GM23338 (cell line): ENCODE measurements at regions not wholly inside any gene's neighbourhood (a gene's known extent, or its start where the extent isn't known, plus 50 kb on each side); places are given as distances from the start of the nearest gene placed in this dataset.

ENCODE experiments used
- ATAC-seq: fragments of 200-7000 bp; cut with Tn5 transposase; 3 replicates; pipeline ENCODE4 v1.9.1; 2020
- DNase-seq: peaks from one replicate; pipeline ENCODE4 v3.0.0-alpha.2; 2015; ENCODE audit warnings: low spot score
- H2AFZ ChIP-seq: fragments of 200-600 bp; sonication (generic); 2 replicates; pipeline ENCODE4 v1.8.0; 2016; ENCODE audit warnings: antibody characterized with exemption, mild to moderate bottlenecking, moderate library complexity
- H3F3A ChIP-seq: fragments of 200-600 bp; sonication (generic); replicated peaks from 2 replicates; pipeline ENCODE4 v1.8.0; 2017; ENCODE audit warnings: antibody characterized with exemption, mixed run types, low read depth
- H3K27ac ChIP-seq: fragments of 200-600 bp; sonication (generic); 2 replicates; pipeline ENCODE4 v1.6.1; 2016; ENCODE audit warnings: low read depth
- H3K27me3 ChIP-seq: fragments of 200-600 bp; sonication (generic); 2 replicates; pipeline ENCODE4 v1.8.0; 2016; ENCODE audit warnings: mild to moderate bottlenecking, mixed run types, moderate library complexity; ENCODE audit not compliant: insufficient read depth
- H3K36me3 ChIP-seq: fragments of 200-600 bp; sonication (generic); 2 replicates; pipeline ENCODE4 v1.8.0; 2016; ENCODE audit warnings: mild to moderate bottlenecking; ENCODE audit not compliant: insufficient read depth
- H3K4me1 ChIP-seq: fragments of 200-600 bp; sonication (generic); 2 replicates; pipeline ENCODE4 v1.8.0; 2016; ENCODE audit warnings: mild to moderate bottlenecking, moderate library complexity; ENCODE audit not compliant: insufficient read depth
- H3K4me2 ChIP-seq: fragments of 200-600 bp; sonication (generic); 2 replicates; pipeline ENCODE4 v1.7.1; 2017; ENCODE audit warnings: mixed run types
- H3K4me3 ChIP-seq: fragments of 200-600 bp; sonication (generic); 2 replicates; pipeline ENCODE4 v1.6.1; 2016; ENCODE audit warnings: mixed run types
- H3K79me2 ChIP-seq: fragments of 200-600 bp; sonication (generic); replicated peaks from 2 replicates; pipeline ENCODE4 v1.8.0; 2017; ENCODE audit warnings: mild to moderate bottlenecking; ENCODE audit not compliant: insufficient read depth
- H3K9me2 ChIP-seq: fragments of 200-600 bp; sonication (generic); 2 replicates; pipeline ENCODE4 v1.8.0; 2017; ENCODE audit not compliant: insufficient read depth
- H4K20me1 ChIP-seq: fragments of 200-600 bp; sonication (generic); replicated peaks from 2 replicates; pipeline ENCODE4 v1.8.0; 2017; ENCODE audit warnings: mild to moderate bottlenecking; ENCODE audit not compliant: insufficient read depth
- H3K27ac Mint-ChIP-seq: 2 replicates; pipeline ENCODE4 v1.8.0; 2020; ENCODE audit warnings: inconsistent platforms, mild to moderate bottlenecking, moderate library complexity, mixed read lengths
- H3K27me3 Mint-ChIP-seq: 3 replicates; pipeline ENCODE4 v1.8.0; 2022; ENCODE audit warnings: low read depth, mild to moderate bottlenecking, moderate library complexity, mixed read lengths, inconsistent platforms; ENCODE audit not compliant: insufficient read depth, poor library complexity
- H3K36me3 Mint-ChIP-seq: 3 replicates; pipeline ENCODE4 v1.8.0; 2021; ENCODE audit warnings: low read depth, mild to moderate bottlenecking, inconsistent platforms, moderate library complexity, mixed read lengths
- H3K4me1 Mint-ChIP-seq: 3 replicates; pipeline ENCODE4 v1.8.0; 2020; ENCODE audit warnings: mild to moderate bottlenecking, inconsistent platforms, mixed read lengths
- H3K4me3 Mint-ChIP-seq: 3 replicates; pipeline ENCODE4 v1.8.0; 2021; ENCODE audit warnings: moderate library complexity, mild to moderate bottlenecking, inconsistent platforms, mixed read lengths
- H3K9me3 Mint-ChIP-seq: 3 replicates; pipeline ENCODE4 v1.8.0; 2020; ENCODE audit warnings: moderate library complexity, mild to moderate bottlenecking, inconsistent platforms, mixed read lengths
- CTCF ChIP-seq, 2 experiments: fragments of 200-600 bp in 1 of 2; sonication (generic) in 1 of 2; conservative IDR thresholded peaks; 2 replicates each; pipeline versions ENCODE4 v1.5.1 to v1.6.1; 2016 to 2017; ENCODE audit warnings: antibody characterized with exemption in 2 of 2, low read depth in 2 of 2, mild to moderate bottlenecking in 2 of 2, moderate library complexity in 1 of 2
- ETS1 ChIP-seq: IDR thresholded peaks from 2 replicates; pipeline ENCODE4 v1.6.1; 2016; ENCODE audit warnings: antibody characterized with exemption
- EZH2 ChIP-seq: fragments of 200-600 bp; sonication (generic); IDR thresholded peaks from one replicate; pipeline ENCODE4 v1.8.0; 2017; ENCODE audit warnings: antibody characterized with exemption, mild to moderate bottlenecking, low read depth; ENCODE audit not compliant: unreplicated experiment
- JUNB ChIP-seq: IDR thresholded peaks from one replicate; pipeline ENCODE4 v1.6.1; 2016; ENCODE audit warnings: antibody characterized with exemption; ENCODE audit not compliant: unreplicated experiment
- NANOG ChIP-seq: IDR thresholded peaks from 2 replicates; pipeline ENCODE4 v1.6.1; 2016; ENCODE audit warnings: antibody characterized with exemption, borderline replicate concordance
- POLR2AphosphoS5 ChIP-seq: IDR thresholded peaks from 2 replicates; pipeline ENCODE4 v1.6.1; 2016; ENCODE audit warnings: antibody characterized with exemption, low read depth
- STAT1 ChIP-seq: IDR thresholded peaks from one replicate; pipeline ENCODE4 v1.6.1; 2016; ENCODE audit warnings: antibody characterized with exemption; ENCODE audit not compliant: unreplicated experiment
- ZNF462 ChIP-seq: fragments of 250-450 bp; sonication (Bioruptor Pico); IDR thresholded peaks from 2 replicates; pipeline ENCODE4 v1.5.0; 2020; ENCODE audit warnings: mild to moderate bottlenecking, moderate library complexity
- TF ChIP-seq, protein P1 (sequence below): IDR thresholded peaks from one replicate; pipeline ENCODE4 v1.6.1; 2018; ENCODE audit warnings: antibody characterized with exemption; ENCODE audit not compliant: unreplicated experiment

DNA sequence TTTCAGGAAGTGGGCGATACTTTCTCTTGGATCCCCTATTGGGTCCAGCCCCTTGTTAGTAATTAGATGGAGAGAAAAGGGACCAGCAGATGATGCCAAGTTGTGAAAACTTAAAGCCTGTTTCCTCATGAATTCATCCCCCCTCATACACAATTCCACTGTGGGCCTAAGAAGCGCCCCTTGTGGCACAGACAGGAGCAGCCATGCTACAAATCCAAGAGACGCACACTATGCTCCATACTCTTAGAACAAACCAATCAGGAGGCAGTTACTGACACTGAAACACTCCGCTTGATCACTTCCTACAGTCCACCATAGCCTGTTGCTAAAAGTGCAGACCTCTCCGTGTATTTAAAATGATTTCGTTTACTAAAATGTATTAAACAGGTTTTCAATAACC lies 111.3 kb upstream of the ARRDC4 start:
- no peaks in the 10 kb centered on the region for H3K27me3 ChIP-seq
- DNase-seq = peak; percentile 50
- no peaks in the 10 kb centered on the region for H3K36me3 ChIP-seq
- no peak for TF ChIP-seq JUNB
- no peak for TF ChIP-seq NANOG
- no peak for TF ChIP-seq STAT1
- peak; percentile 51 to 53 for TF ChIP-seq CTCF (conservative IDR thresholded peaks at IDR 0.05; ENCODE audit: low read depth in 2 of 2)
- Mint-ChIP-seq H3K27me3 (no peaks in the 10 kb centered on the region), H3K9me3 (no peaks in the 10 kb centered on the region; the same call in 2 of the 3 replicates), H3K27ac (no peak overlapping the region), H3K4me1 (no peaks in the 10 kb centered on the region), H3K4me3 (no peak overlapping the region), H3K36me3 (no peaks in the 10 kb centered on the region)
- no peak overlapping the region for H3K4me2 ChIP-seq
- no peaks in the 10 kb centered on the region for H3F3A ChIP-seq
- H3K9me2 ChIP-seq = no peaks in the 10 kb centered on the region
- ATAC-seq = peak; percentile 67
- H2AFZ ChIP-seq = no peak overlapping the region
- no peaks in the 10 kb centered on the region for H4K20me1 ChIP-seq
- no peaks in the 10 kb centered on the region for H3K4me1 ChIP-seq
- H3K27ac ChIP-seq = no peak overlapping the region
- H3K4me3 ChIP-seq = no peak overlapping the region
- H3K79me2 ChIP-seq = no peaks in the 10 kb centered on the region

DNA sequence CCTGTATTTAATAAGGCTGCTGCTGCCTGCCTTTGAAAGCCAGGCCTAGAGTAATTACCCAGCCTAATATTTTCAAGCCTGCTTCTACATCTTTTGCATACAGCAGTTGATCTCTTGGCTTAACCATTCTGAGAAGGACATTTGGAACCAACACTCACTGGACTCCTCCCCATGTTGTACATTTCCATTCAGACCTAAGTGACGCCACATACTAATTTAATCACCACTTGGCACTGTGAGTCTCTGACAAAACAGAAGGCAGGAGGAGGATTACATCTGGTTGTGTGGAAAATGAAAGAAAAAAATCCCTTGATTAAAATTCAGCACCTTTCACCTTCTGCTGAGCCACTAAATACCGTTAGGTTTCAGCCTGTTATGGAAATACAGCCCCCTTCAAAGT lies 102.2 kb upstream of the ARRDC4 start:
- no peaks in the 10 kb centered on the region for H3K79me2 ChIP-seq

More for the DNA sequence above, 102.2 kb upstream of the ARRDC4 start:
- ATAC-seq (no peak), DNase-seq (no peak)
- no peak overlapping the region for H3K27ac Mint-ChIP-seq
- Histone ChIP-seq H3F3A (no peaks in the 10 kb centered on the region), H3K9me2 (peaks cover 10% of the 10 kb centered on the region), H3K27me3 (no peaks in the 10 kb centered on the region), H3K4me3 (no peak overlapping the region), H3K4me2 (no peak overlapping the region), H3K36me3 (no peaks in the 10 kb centered on the region), H2AFZ (no peak overlapping the region), H4K20me1 (no peaks in the 10 kb centered on the region), H3K4me1 (no peaks in the 10 kb centered on the region), H3K27ac (no peak overlapping the region)
- H3K9me3 Mint-ChIP-seq = peaks cover 7% of the 10 kb centered on the region
- no peak for TF ChIP-seq ETS1
- TF ChIP-seq POLR2AphosphoS5 = no peak
- TF ChIP-seq ZNF462 = no peak
- no peak for TF ChIP-seq EZH2
- TF ChIP-seq, protein P1, sequence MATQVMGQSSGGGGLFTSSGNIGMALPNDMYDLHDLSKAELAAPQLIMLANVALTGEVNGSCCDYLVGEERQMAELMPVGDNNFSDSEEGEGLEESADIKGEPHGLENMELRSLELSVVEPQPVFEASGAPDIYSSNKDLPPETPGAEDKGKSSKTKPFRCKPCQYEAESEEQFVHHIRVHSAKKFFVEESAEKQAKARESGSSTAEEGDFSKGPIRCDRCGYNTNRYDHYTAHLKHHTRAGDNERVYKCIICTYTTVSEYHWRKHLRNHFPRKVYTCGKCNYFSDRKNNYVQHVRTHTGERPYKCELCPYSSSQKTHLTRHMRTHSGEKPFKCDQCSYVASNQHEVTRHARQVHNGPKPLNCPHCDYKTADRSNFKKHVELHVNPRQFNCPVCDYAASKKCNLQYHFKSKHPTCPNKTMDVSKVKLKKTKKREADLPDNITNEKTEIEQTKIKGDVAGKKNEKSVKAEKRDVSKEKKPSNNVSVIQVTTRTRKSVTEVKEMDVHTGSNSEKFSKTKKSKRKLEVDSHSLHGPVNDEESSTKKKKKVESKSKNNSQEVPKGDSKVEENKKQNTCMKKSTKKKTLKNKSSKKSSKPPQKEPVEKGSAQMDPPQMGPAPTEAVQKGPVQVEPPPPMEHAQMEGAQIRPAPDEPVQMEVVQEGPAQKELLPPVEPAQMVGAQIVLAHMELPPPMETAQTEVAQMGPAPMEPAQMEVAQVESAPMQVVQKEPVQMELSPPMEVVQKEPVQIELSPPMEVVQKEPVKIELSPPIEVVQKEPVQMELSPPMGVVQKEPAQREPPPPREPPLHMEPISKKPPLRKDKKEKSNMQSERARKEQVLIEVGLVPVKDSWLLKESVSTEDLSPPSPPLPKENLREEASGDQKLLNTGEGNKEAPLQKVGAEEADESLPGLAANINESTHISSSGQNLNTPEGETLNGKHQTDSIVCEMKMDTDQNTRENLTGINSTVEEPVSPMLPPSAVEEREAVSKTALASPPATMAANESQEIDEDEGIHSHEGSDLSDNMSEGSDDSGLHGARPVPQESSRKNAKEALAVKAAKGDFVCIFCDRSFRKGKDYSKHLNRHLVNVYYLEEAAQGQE = no peak
- no peak overlapping the region for H3K4me3 Mint-ChIP-seq
- no peaks in the 10 kb centered on the region for H3K27me3 Mint-ChIP-seq
- H3K36me3 Mint-ChIP-seq = no peaks in the 10 kb centered on the region; the same call in 1 of the 3 replicates
- H3K4me1 Mint-ChIP-seq = no peaks in the 10 kb centered on the region
